ENCODE measurements at regions not wholly inside any gene's neighbourhood (a gene's known extent, or its start where the extent isn't known, plus 50 kb on each side); places are given as distances from the start of the nearest gene placed in this dataset.
"Not testable (repeated sequence)": the region's sequence is repeated elsewhere in the genome, so short reads cannot be mapped to it uniquely, and the experiment has no call there.

- Histone ChIP-seq H3K4me3 (no peak overlapping the region), H3K4me1 (no peaks in the 10 kb centered on the region), H3K9ac (no peak overlapping the region), H4K20me1 (no peaks in the 10 kb centered on the region), H3K9me3 (replicated peaks in 1 of 11) (no peaks in the 10 kb centered on the region), H3K4me2 (no peak overlapping the region), H3K36me3 (no peaks in the 10 kb centered on the region), H3K27ac (no peak overlapping the region), H3K27me3 (no peaks in the 10 kb centered on the region)
- TF ChIP-seq Cebpa-rat (IDR thresholded peaks at IDR 0.05): no peak
These were observed 158.9 kb upstream of the FOXG1 start for GRCh38 chr14:28607661-28608060.

- Histone ChIP-seq H4K20me1 (no peaks in the 10 kb centered on the region), H3K9ac (no peak overlapping the region)
These were observed 158.1 kb upstream of the FOXG1 start for GRCh38 chr14:28608443-28608842.

GRCh38 chr14:28608851-28609828 lies 157.4 kb upstream of the FOXG1 start:
- H4K20me1 ChIP-seq: no peaks in the 10 kb centered on the region
- H3K9me3 ChIP-seq (replicated peaks in 1 of 11): no peaks in the 10 kb centered on the region
- H3K27me3 ChIP-seq: no peaks in the 10 kb centered on the region
- H3K27ac ChIP-seq: no peak overlapping the region
- no peaks in the 10 kb centered on the region for H3K4me1 ChIP-seq
- H3K36me3 ChIP-seq: no peaks in the 10 kb centered on the region
- no peak overlapping the region for H3K4me3 ChIP-seq
- H3K9ac ChIP-seq: no peak overlapping the region
- TF ChIP-seq Cebpa-rat (IDR thresholded peaks at IDR 0.05): no peak
- no peak overlapping the region for H3K4me2 ChIP-seq

More at GRCh38 chr14:28608443-28608842, 158.1 kb upstream of the FOXG1 start:
- Histone ChIP-seq H3K36me3 (no peaks in the 10 kb centered on the region), H3K4me3 (no peak overlapping the region), H3K4me2 (no peak overlapping the region), H3K4me1 (no peaks in the 10 kb centered on the region), H3K27ac (no peak overlapping the region), H3K27me3 (no peaks in the 10 kb centered on the region), H3K9me3 (replicated peaks in 1 of 11) (no peaks in the 10 kb centered on the region)
- TF ChIP-seq Cebpa-rat (IDR thresholded peaks at IDR 0.05): no peak

DNA sequence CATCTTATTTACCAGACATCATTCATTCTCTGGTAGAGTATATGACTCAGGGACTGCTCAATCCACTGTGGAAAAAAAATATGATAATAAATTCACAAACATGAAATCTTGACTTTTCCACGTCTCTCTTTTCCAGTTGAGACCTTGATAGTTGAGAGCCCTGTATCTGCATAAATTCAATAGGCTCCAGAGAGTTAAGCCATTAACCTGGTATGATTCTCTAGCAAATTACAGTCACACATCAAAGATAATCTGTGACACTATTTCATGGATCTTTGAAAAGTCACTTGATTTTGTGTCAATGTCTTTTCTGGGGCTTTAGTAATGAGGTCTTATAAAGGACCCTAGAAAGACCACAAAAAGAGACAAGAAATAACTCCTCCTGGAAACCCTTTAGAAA lies 154.2 kb upstream of the FOXG1 start:
- Histone ChIP-seq H3K27me3 (no peaks in the 10 kb centered on the region), H3K9ac (no peak overlapping the region), H3K4me2 (no peak overlapping the region), H3K36me3 (no peaks in the 10 kb centered on the region), H3K27ac (no peak overlapping the region), H3K4me3 (no peak overlapping the region), H3K4me1 (no peaks in the 10 kb centered on the region), H3K9me3 (replicated peaks in 1 of 11) (peaks cover 0 to 9% (median 4%) of the 10 kb centered on the region in 11 experiments; a peak in 7 of 22 replicates), H4K20me1 (no peaks in the 10 kb centered on the region)
- TF ChIP-seq Cebpa-rat (IDR thresholded peaks at IDR 0.05): no peak

GRCh38 chr14:28613532-28613931 lies 153.1 kb upstream of the FOXG1 start:
- Histone ChIP-seq H3K4me3 (no peak overlapping the region), H3K4me2 (no peak overlapping the region), H3K36me3 (no peaks in the 10 kb centered on the region), H4K20me1 (no peaks in the 10 kb centered on the region), H3K27ac (no peak overlapping the region), H3K9ac (no peak overlapping the region), H3K27me3 (no peaks in the 10 kb centered on the region), H3K9me3 (replicated peaks in 1 of 11) (peaks cover 0 to 9% (median 4%) of the 10 kb centered on the region in 11 experiments; a peak in 7 of 22 replicates), H3K4me1 (no peaks in the 10 kb centered on the region)
- no peak for TF ChIP-seq Cebpa-rat (IDR thresholded peaks at IDR 0.05)

DNA sequence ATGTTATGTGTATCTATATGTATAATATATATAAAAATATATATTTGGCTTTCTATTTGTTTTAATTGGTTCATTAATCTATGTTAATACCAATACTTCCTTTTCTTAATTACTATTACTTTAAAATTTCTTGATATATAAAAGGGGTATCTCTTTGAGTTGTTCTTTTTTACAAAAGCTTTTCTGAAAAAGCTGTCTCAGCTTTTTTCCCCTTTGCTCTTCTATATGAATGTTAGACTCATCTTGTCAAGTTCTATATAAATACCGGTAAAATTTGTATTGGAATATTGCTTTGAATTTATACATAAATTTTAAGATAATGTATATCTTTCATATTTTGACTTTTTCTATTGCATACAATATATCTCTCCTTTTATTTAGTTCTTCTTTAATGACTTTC lies 139.8 kb upstream of the FOXG1 start:
- no peaks in the 10 kb centered on the region for H3K4me1 ChIP-seq
- no peak overlapping the region for H3K4me2 ChIP-seq
- no peaks in the 10 kb centered on the region for H3K36me3 ChIP-seq
- H3K27me3 ChIP-seq: no peaks in the 10 kb centered on the region
- H3K9me3 ChIP-seq (replicated peaks in 1 of 11): peaks cover 0 to 8% (median 6%) of the 10 kb centered on the region in 11 experiments; a peak in 15 of 22 replicates
- no peak overlapping the region for H3K4me3 ChIP-seq
- no peak overlapping the region for H3K27ac ChIP-seq
- TF ChIP-seq Cebpa-rat (IDR thresholded peaks at IDR 0.05): no peak
- no peaks in the 10 kb centered on the region for H4K20me1 ChIP-seq
- H3K9ac ChIP-seq: no peak overlapping the region

DNA sequence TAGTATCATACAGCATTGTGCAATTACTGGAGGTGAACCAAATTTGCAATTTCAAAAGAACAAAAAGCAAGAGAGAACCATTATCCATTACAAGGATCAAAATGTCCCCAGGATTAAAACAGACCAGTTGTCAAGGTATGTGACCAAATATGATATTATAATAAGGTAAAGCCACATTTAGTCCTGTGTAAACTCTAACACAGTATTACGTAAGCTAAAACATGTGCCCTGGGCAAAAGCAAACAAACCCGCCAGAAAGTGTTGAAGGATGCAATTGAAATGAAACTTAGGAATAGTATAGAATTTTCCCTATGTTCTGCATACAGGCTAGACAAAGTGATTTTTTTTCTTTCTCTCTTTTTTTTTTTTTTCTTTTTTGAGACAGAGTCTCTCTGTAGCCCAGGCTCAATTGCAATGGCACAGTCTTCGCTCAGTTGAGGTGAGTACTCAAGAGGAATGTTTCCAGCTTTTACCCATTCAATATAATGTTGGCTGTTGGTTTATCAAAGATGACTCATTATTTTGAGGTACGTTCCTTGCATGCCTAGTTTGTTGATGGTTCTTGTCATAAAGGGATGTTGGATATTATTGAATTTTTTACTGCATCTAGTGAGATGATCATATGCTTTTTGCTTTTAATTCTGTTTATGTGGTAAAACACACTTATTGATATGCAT lies 137.1 kb upstream of the FOXG1 start:
- Histone ChIP-seq H3K9me3 (replicated peaks in 1 of 11) (peaks cover 0 to 14% (median 8%) of the 10 kb centered on the region in 11 experiments; a peak in 17 of 22 replicates), H3K36me3 (no peaks in the 10 kb centered on the region), H3K4me2 (no peak overlapping the region), H3K4me3 (no peak overlapping the region), H3K27me3 (no peaks in the 10 kb centered on the region), H3K4me1 (no peaks in the 10 kb centered on the region), H3K9ac (no peak overlapping the region), H4K20me1 (no peaks in the 10 kb centered on the region), H3K27ac (no peak overlapping the region)
- no peak for TF ChIP-seq Cebpa-rat (IDR thresholded peaks at IDR 0.05)

DNA sequence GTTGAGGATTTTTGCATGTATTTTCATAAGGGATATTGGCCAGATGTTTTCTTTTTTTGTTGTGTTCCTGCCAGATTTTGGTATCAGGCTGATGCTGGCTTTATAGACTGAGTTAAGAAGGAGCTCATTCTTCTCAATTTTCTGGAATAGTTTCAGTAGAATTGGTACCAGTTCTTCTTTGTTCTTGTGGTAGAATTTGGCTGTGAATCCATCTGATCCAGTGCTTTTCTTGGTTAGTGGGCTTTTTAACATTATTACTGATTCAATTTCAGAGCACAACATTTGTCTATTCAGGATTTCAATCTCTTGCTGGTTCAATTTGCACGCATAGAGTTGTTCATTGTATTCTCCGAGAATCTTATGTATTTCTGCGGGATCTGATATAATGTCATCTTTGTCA lies 136.5 kb upstream of the FOXG1 start:
- Histone ChIP-seq H3K9ac (no peak overlapping the region), H3K9me3 (replicated peaks in 1 of 11) (peaks cover 0 to 14% (median 8%) of the 10 kb centered on the region in 11 experiments; a peak in 17 of 22 replicates)

GRCh38 chr14:28635387-28635786 lies 131.2 kb upstream of the FOXG1 start:
- H3K36me3 ChIP-seq: no peaks in the 10 kb centered on the region
- H4K20me1 ChIP-seq: no peaks in the 10 kb centered on the region
- no peak overlapping the region for H3K4me2 ChIP-seq
- H3K4me1 ChIP-seq: no peaks in the 10 kb centered on the region
- no peaks in the 10 kb centered on the region for H3K27me3 ChIP-seq
- H3K4me3 ChIP-seq: no peak overlapping the region
- TF ChIP-seq Cebpa-rat (IDR thresholded peaks at IDR 0.05): no peak
- H3K27ac ChIP-seq: no peak overlapping the region
- no peak overlapping the region for H3K9ac ChIP-seq
- peaks cover 0 to 14% (median 8%) of the 10 kb centered on the region in 11 experiments; a peak in 17 of 22 replicates for H3K9me3 ChIP-seq (replicated peaks in 1 of 11)

More for the DNA sequence above, 136.5 kb upstream of the FOXG1 start:
- no peak for TF ChIP-seq Cebpa-rat (IDR thresholded peaks at IDR 0.05)
- no peaks in the 10 kb centered on the region for H3K4me1 ChIP-seq
- no peak overlapping the region for H3K4me3 ChIP-seq
- H4K20me1 ChIP-seq: no peaks in the 10 kb centered on the region
- H3K27ac ChIP-seq: no peak overlapping the region
- H3K36me3 ChIP-seq: no peaks in the 10 kb centered on the region
- no peaks in the 10 kb centered on the region for H3K27me3 ChIP-seq
- H3K4me2 ChIP-seq: no peak overlapping the region

GRCh38 chr14:28635816-28636215 lies 130.8 kb upstream of the FOXG1 start:
- not testable (repeated sequence) for H3K36me3 ChIP-seq, H3K27me3 ChIP-seq, H3K27ac ChIP-seq, H3K9ac ChIP-seq, H3K4me1 ChIP-seq, H3K4me3 ChIP-seq, H4K20me1 ChIP-seq, H3K4me2 ChIP-seq
- peaks cover 0 to 14% (median 8%) of the 10 kb centered on the region in 11 experiments; a peak in 17 of 22 replicates for H3K9me3 ChIP-seq (replicated peaks in 1 of 11)

GRCh38 chr14:28641189-28641588 lies 125.4 kb upstream of the FOXG1 start:
- H3K27ac ChIP-seq; H3K4me2 ChIP-seq; H3K4me3 ChIP-seq; H3K4me1 ChIP-seq; H4K20me1 ChIP-seq; H3K9me3 ChIP-seq (replicated peaks in 1 of 11); H3K27me3 ChIP-seq; H3K36me3 ChIP-seq; H3K9ac ChIP-seq: not testable (repeated sequence)
